RWPE2 (cell line): ENCODE measurements at regions not wholly inside any gene's neighbourhood (a gene's known extent, or its start where the extent isn't known, plus 50 kb on each side); places are given as distances from the start of the nearest gene placed in this dataset.

ENCODE experiments used
- ATAC-seq: fragments of 200-7000 bp; cut with Tn5 transposase; 3 replicates; pipeline ENCODE4 v1.9.1; 2021; ENCODE audit warnings: low read depth
- DNase-seq: peaks from one replicate; pipeline ENCODE4 v3.0.0-alpha.2; 2020; ENCODE audit warnings: low spot score
- H3K27ac ChIP-seq: fragments of 450-650 bp; 2 replicates; pipeline ENCODE4 v1.5.1; 2017; ENCODE audit warnings: mild to moderate bottlenecking; ENCODE audit not compliant: poor library complexity, severe bottlenecking
- H3K27me3 ChIP-seq: fragments of 250-450 bp; sonication (Bioruptor Pico); 2 replicates; pipeline ENCODE4 v1.5.1; 2021; ENCODE audit warnings: mild to moderate bottlenecking, moderate library complexity; ENCODE audit not compliant: insufficient read depth, poor library complexity, severe bottlenecking
- H3K36me3 ChIP-seq: fragments of 250-450 bp; sonication (Bioruptor Pico); 2 replicates; pipeline ENCODE4 v1.5.1; 2020; ENCODE audit warnings: low read depth, mild to moderate bottlenecking, moderate library complexity
- H3K4me1 ChIP-seq: fragments of 250-450 bp; sonication (Bioruptor Pico); 2 replicates; pipeline ENCODE4 v1.5.1; 2021; ENCODE audit warnings: mild to moderate bottlenecking, moderate library complexity; ENCODE audit not compliant: insufficient read depth, poor library complexity, severe bottlenecking
- H3K4me3 ChIP-seq: fragments of 250-450 bp; sonication (Bioruptor Pico); 2 replicates; pipeline ENCODE4 v1.5.1; 2021; ENCODE audit warnings: mild to moderate bottlenecking, moderate library complexity; ENCODE audit not compliant: severe bottlenecking
- H3K9me3 ChIP-seq: fragments of 250-450 bp; sonication (Bioruptor Pico); 2 replicates; pipeline ENCODE4 v1.5.1; 2021; ENCODE audit warnings: mild to moderate bottlenecking, moderate library complexity; ENCODE audit not compliant: severe bottlenecking
- CTCF ChIP-seq: fragments of 450-650 bp; IDR thresholded peaks from one replicate; pipeline ENCODE4 v1.5.1; 2017; ENCODE audit warnings: mild to moderate bottlenecking, moderate library complexity; ENCODE audit not compliant: poor library complexity, severe bottlenecking

- TF ChIP-seq CTCF, result no peak
- H3K36me3 ChIP-seq, result no peaks in the 10 kb centered on the region
- ATAC-seq, result no peak
Observed at GRCh38 chr7:21107101-21107500, 320.4 kb upstream of the SP8 start.

GRCh38 chr7:21108182-21108581 is 319.7 kb upstream of the SP4 start:
- Histone ChIP-seq H3K27me3 (no peaks in the 10 kb centered on the region), H3K27ac (no peak overlapping the region), H3K36me3 (no peaks in the 10 kb centered on the region), H3K9me3 (no peaks in the 10 kb centered on the region), H3K4me3 (no peak overlapping the region), H3K4me1 (peaks cover 16% of the 10 kb centered on the region)
- ATAC-seq, result no peak
- TF ChIP-seq CTCF, result no peak
- DNase-seq, result no peak

More at GRCh38 chr7:21107101-21107500, 320.4 kb upstream of the SP8 start:
- Histone ChIP-seq H3K9me3 (no peaks in the 10 kb centered on the region), H3K27me3 (no peaks in the 10 kb centered on the region), H3K4me3 (no peak overlapping the region), H3K27ac (peak overlapping the region; percentile 86), H3K4me1 (peaks cover 16% of the 10 kb centered on the region)
- no peak for DNase-seq

GRCh38 chr7:21113609-21114415 is 314.1 kb upstream of the SP4 start:
- DNase-seq (no peak), ATAC-seq (no peak)
- H3K27me3 ChIP-seq, result no peaks in the 10 kb centered on the region
- no peak for TF ChIP-seq CTCF
- H3K4me1 ChIP-seq, result no peaks in the 10 kb centered on the region
- no peaks in the 10 kb centered on the region for H3K36me3 ChIP-seq
- H3K4me3 ChIP-seq, result no peak overlapping the region
- no peaks in the 10 kb centered on the region for H3K9me3 ChIP-seq
- no peak overlapping the region for H3K27ac ChIP-seq

GRCh38 chr7:21123586-21123985 is 304.3 kb upstream of the SP4 start:
- ATAC-seq (no peak), DNase-seq (no peak)
- TF ChIP-seq CTCF, result no peak
- no peaks in the 10 kb centered on the region for H3K4me1 ChIP-seq
- no peaks in the 10 kb centered on the region for H3K36me3 ChIP-seq
- H3K4me3 ChIP-seq, result no peak overlapping the region
- no peak overlapping the region for H3K27ac ChIP-seq
- no peaks in the 10 kb centered on the region for H3K27me3 ChIP-seq
- no peaks in the 10 kb centered on the region for H3K9me3 ChIP-seq

GRCh38 chr7:21125297-21125696 is 302.6 kb upstream of the SP4 start:
- no peak for DNase-seq
- TF ChIP-seq CTCF, result no peak
- no peaks in the 10 kb centered on the region for H3K36me3 ChIP-seq
- no peak overlapping the region for H3K4me3 ChIP-seq
- no peaks in the 10 kb centered on the region for H3K27me3 ChIP-seq
- no peaks in the 10 kb centered on the region for H3K4me1 ChIP-seq
- no peak overlapping the region for H3K27ac ChIP-seq
- no peak for ATAC-seq
- H3K9me3 ChIP-seq, result no peaks in the 10 kb centered on the region
